A673 (cell line): ENCODE measurements at regions not wholly inside any gene's neighbourhood (a gene's known extent, or its start where the extent isn't known, plus 50 kb on each side); places are given as distances from the start of the nearest gene placed in this dataset.

Source experiments
- BruUV-seq: library from RNA; stranded (reverse); fragments of 400-500 nt; replicated peaks from 2 replicates; lab custom pipeline; 2021; lab: Mats Ljungman, UMichigan
- CTCF ChIA-PET: fragments of 300-600 bp; sonication (Branson Sonifier 250); formaldehyde crosslinking; loops from one replicate; lab custom pipeline; 2022; ENCODE audit warnings: antibody characterized with exemption; lab: Charles Lee
- POLR2A ChIA-PET: fragments of 300-600 bp; sonication (Branson Sonifier 250); formaldehyde crosslinking; loops from one replicate; lab custom pipeline; 2022; ENCODE audit warnings: antibody characterized with exemption; ENCODE audit not compliant: low non-redundant PET; lab: Charles Lee
- DNase-seq: peaks from one replicate; pipeline ENCODE4 v3.0.0-alpha.2; 2015; ENCODE audit warnings: low spot score
- H3K27ac ChIP-seq: fragments of 200-600 bp; sonication (generic); 2 replicates; pipeline ENCODE4 v1.5.1; 2016; ENCODE audit warnings: mixed run types, low read depth, mild to moderate bottlenecking, mixed read lengths, antibody characterized with exemption, low read length; ENCODE audit not compliant: poor library complexity, severe bottlenecking
- H3K27me3 ChIP-seq: fragments of 200-600 bp; sonication (generic); replicated peaks from 2 replicates; pipeline ENCODE4 v1.6.1; 2017; ENCODE audit warnings: mixed run types, low read depth, mild to moderate bottlenecking, mixed read lengths, antibody characterized with exemption, low read length; ENCODE audit not compliant: insufficient read depth, poor library complexity
- H3K36me3 ChIP-seq: fragments of 200-600 bp; sonication (generic); 2 replicates; pipeline ENCODE4 v1.6.1; 2016; ENCODE audit warnings: mixed run types, mild to moderate bottlenecking, mixed read lengths, antibody characterized with exemption, low read length; ENCODE audit not compliant: insufficient read depth, poor library complexity, severe bottlenecking
- H3K4me1 ChIP-seq: fragments of 200-600 bp; sonication (generic); 2 replicates; pipeline ENCODE4 v1.6.1; 2017; ENCODE audit warnings: mixed run types, mild to moderate bottlenecking, mixed read lengths, antibody characterized with exemption, low read length; ENCODE audit not compliant: insufficient read depth, poor library complexity, severe bottlenecking
- H3K4me3 ChIP-seq: fragments of 200-600 bp; sonication (generic); 2 replicates; pipeline ENCODE4 v1.5.1; 2016; ENCODE audit warnings: low read depth, mixed run types, mild to moderate bottlenecking, mixed read lengths, low read length; ENCODE audit not compliant: poor library complexity, severe bottlenecking
- H3K9me3 ChIP-seq: fragments of 200-600 bp; sonication (generic); 2 replicates; pipeline ENCODE4 v1.6.1; 2016; ENCODE audit warnings: mixed run types, low read depth, mild to moderate bottlenecking, mixed read lengths, antibody characterized with exemption, low read length; ENCODE audit not compliant: poor library complexity, severe bottlenecking
- EZH2 ChIP-seq: fragments of 200-600 bp; sonication (generic); IDR thresholded peaks from 2 replicates; pipeline ENCODE4 v1.6.1; 2017; ENCODE audit warnings: borderline replicate concordance, low read depth, mild to moderate bottlenecking, mixed read lengths, antibody characterized with exemption, low read length; ENCODE audit not compliant: poor library complexity, severe bottlenecking
- intact Hi-C: fragments of 100-400 bp; cut with micrococcal nuclease; formaldehyde crosslinking; loops from one replicate; pipeline ENCODE4 v1.10.0; 2022; ENCODE audit not compliant: unreplicated experiment
- TF ChIP-seq, protein P1 (sequence below): fragments of 300-800, 200-600 bp; sonication (generic); conservative IDR thresholded peaks from 2 replicates; pipeline ENCODE4 v1.5.1; 2017; ENCODE audit warnings: low read depth, mild to moderate bottlenecking, antibody characterized with exemption, low read length, moderate library complexity, mixed read lengths

DNA sequence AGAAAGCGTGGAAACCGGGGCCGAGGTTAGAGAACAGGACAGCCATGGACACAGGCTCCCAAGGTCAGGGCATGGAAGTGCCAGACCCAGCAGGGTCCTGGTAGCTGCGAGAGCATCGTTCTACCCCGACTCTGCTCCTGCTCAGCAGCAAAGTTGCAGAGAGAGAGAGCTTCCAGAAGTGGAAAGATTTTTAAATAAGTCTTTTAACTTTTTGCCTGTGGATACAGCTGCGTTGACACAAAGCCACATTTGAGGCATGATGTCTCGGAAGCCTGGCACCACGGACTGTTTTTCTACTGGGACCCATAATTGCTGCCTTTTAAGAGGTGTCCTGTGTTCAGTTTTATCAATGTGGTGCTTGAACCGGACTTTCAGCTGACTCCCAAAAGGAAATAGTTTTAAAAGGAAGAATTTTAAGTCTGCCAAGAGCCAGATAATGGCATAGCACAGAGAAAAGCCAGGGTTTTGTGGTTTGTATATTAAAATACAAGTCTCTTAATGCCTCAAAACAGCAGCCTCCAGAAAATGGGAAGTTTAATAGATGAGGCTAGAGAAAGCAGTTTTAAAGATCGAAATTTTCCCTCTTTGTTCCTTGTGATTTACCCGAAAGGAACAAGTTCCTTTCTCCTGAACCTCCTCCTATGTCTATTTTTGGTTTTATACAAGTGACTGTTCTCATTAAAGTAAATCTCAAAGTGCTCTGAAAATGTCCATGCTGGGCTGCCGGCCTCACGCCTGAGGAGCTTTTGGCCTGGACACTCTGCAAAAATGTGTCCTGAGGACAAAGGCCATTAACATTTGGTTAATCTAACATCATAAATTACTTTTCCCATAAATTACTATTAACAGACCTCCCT is 91.5 kb downstream of the RIN2 start:
- no peaks in the 10 kb centered on the region for H3K36me3 ChIP-seq
- ChIA-PET CTCF (no interaction called here), POLR2A (no interaction called here)
- H3K27me3 ChIP-seq = no peaks in the 10 kb centered on the region
- no peak overlapping the region for H3K27ac ChIP-seq
- intact Hi-C loops = no loop called here
- no peak for DNase-seq
- no peaks in the 10 kb centered on the region for H3K9me3 ChIP-seq
- BruUV-seq = no TSS peak
- peaks cover 10% of the 10 kb centered on the region for H3K4me1 ChIP-seq
- TF ChIP-seq, protein P1, sequence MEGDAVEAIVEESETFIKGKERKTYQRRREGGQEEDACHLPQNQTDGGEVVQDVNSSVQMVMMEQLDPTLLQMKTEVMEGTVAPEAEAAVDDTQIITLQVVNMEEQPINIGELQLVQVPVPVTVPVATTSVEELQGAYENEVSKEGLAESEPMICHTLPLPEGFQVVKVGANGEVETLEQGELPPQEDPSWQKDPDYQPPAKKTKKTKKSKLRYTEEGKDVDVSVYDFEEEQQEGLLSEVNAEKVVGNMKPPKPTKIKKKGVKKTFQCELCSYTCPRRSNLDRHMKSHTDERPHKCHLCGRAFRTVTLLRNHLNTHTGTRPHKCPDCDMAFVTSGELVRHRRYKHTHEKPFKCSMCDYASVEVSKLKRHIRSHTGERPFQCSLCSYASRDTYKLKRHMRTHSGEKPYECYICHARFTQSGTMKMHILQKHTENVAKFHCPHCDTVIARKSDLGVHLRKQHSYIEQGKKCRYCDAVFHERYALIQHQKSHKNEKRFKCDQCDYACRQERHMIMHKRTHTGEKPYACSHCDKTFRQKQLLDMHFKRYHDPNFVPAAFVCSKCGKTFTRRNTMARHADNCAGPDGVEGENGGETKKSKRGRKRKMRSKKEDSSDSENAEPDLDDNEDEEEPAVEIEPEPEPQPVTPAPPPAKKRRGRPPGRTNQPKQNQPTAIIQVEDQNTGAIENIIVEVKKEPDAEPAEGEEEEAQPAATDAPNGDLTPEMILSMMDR = no peak
- TF ChIP-seq EZH2 = no peak
- H3K4me3 ChIP-seq = no peak overlapping the region

DNA sequence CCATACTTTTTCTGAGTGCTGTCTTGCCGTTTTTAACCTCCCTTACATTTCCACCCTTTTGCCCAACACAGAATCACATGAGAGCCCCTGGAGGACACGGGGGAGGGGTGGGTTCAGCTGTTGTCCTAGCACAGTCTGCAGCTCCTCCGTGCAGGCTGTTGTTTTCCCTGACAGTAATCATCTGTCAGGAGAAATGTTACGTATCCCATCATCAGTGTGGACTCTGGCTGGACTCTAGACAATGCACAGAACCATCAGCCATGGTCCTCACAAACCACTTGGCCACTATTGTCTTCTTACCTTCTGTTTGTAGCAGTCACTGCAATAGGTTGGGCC is 92.1 kb downstream of the RIN2 start:
- intact Hi-C loops = no loop called here

DNA sequence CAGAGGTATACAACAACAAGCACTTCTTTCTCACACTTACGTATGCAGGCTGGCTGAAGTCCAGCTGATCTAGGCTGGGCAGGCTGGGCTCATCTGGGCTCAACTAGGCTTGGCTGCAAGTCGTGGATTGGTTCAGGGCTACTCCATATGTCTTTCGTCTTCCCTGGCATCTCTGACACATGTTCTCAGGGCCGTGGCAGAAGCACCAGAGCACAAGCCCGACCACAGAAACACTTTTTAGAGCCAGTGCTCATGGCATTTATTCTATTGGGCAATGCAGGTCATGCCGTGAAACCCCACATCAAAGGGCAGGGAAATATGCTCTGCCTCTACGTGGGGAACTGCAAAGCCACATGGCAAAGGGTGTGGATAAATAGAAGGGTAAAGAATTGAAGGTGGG is 93.8 kb downstream of the RIN2 start:
- DNase-seq = no peak
- CTCF ChIA-PET = no interaction called here
- TF ChIP-seq, protein P1 = no peak
- no peak for TF ChIP-seq EZH2
- Histone ChIP-seq H3K27ac (no peak overlapping the region), H3K9me3 (no peaks in the 10 kb centered on the region), H3K4me1 (peaks cover 10% of the 10 kb centered on the region), H3K4me3 (no peak overlapping the region), H3K27me3 (no peaks in the 10 kb centered on the region), H3K36me3 (no peaks in the 10 kb centered on the region)
- POLR2A ChIA-PET = no interaction called here
- BruUV-seq = no TSS peak
- intact Hi-C loops = no loop called here

More for the DNA sequence above, 92.1 kb downstream of the RIN2 start:
- no peaks in the 10 kb centered on the region for H3K36me3 ChIP-seq
- no TSS peak for BruUV-seq
- no peak overlapping the region for H3K4me3 ChIP-seq
- ChIA-PET CTCF (no interaction called here), POLR2A (no interaction called here)
- H3K27me3 ChIP-seq = no peaks in the 10 kb centered on the region
- H3K4me1 ChIP-seq = peaks cover 10% of the 10 kb centered on the region
- H3K27ac ChIP-seq = no peak overlapping the region
- no peak for DNase-seq
- H3K9me3 ChIP-seq = no peaks in the 10 kb centered on the region
- TF ChIP-seq EZH2 = no peak
- TF ChIP-seq, protein P1 = no peak
